BLaER1 treated with 17β-estradiol and CSF1 and Interleukin-3, amounts not matched to agents 10 nM and 100 nM (cell line): ENCODE measurements at regions not wholly inside any gene's neighbourhood (a gene's known extent, or its start where the extent isn't known, plus 50 kb on each side); places are given as distances from the start of the nearest gene placed in this dataset.

Source experiments
- H3K27ac ChIP-seq, 11 experiments: shearing (Covaris generic); formaldehyde crosslinking; 2 replicates each; pipeline ENCODE4 v1.8.1; 2022
- H3K27me3 ChIP-seq, 11 experiments: shearing (Covaris generic); formaldehyde crosslinking; 2 replicates each; pipeline ENCODE4 v1.8.1; 2022
- H3K36me3 ChIP-seq, 11 experiments: shearing (Covaris generic); formaldehyde crosslinking; 2 replicates each; pipeline ENCODE4 v1.8.1; 2022
- H3K4me1 ChIP-seq, 10 experiments: shearing (Covaris generic); formaldehyde crosslinking; 2 replicates each; pipeline ENCODE4 v1.8.1; 2022
- H3K4me2 ChIP-seq, 11 experiments: shearing (Covaris generic); formaldehyde crosslinking; 2 replicates each; pipeline ENCODE4 v1.8.1; 2022
- H3K4me3 ChIP-seq, 10 experiments: shearing (Covaris generic); formaldehyde crosslinking; 2 replicates each; pipeline ENCODE4 v1.8.1; 2022
- H3K9ac ChIP-seq, 11 experiments: shearing (Covaris generic); formaldehyde crosslinking; 2 replicates each; pipeline ENCODE4 v1.8.1; 2022
- H3K9me3 ChIP-seq, 11 experiments: shearing (Covaris generic); formaldehyde crosslinking; replicated peaks in 1 of 11; 2 replicates each; pipeline ENCODE4 v1.8.1; 2022
- H4K20me1 ChIP-seq, 11 experiments: shearing (Covaris generic); formaldehyde crosslinking; 2 replicates each; pipeline ENCODE4 v1.8.1; 2022
- Cebpa-rat ChIP-seq, 11 experiments: shearing (Covaris generic); IDR thresholded peaks; 2 replicates each; pipeline ENCODE4 v1.8.1; 2022

- Histone ChIP-seq H4K20me1 (0 out of 22 replicates have a peak, but pooled peaks cover 0 to 5% (median 0%) of the 10 kb centered on the region in 11 experiments), H3K9me3 (no peaks in the 10 kb centered on the region), H3K4me1 (peaks cover 4 to 33% (median 21%) of the 10 kb centered on the region in 10 experiments; a peak in 16 of 20 replicates)
Observed at GRCh38 chr16:85347213-85347591, 234.9 kb upstream of the CIBAR2 start.

DNA sequence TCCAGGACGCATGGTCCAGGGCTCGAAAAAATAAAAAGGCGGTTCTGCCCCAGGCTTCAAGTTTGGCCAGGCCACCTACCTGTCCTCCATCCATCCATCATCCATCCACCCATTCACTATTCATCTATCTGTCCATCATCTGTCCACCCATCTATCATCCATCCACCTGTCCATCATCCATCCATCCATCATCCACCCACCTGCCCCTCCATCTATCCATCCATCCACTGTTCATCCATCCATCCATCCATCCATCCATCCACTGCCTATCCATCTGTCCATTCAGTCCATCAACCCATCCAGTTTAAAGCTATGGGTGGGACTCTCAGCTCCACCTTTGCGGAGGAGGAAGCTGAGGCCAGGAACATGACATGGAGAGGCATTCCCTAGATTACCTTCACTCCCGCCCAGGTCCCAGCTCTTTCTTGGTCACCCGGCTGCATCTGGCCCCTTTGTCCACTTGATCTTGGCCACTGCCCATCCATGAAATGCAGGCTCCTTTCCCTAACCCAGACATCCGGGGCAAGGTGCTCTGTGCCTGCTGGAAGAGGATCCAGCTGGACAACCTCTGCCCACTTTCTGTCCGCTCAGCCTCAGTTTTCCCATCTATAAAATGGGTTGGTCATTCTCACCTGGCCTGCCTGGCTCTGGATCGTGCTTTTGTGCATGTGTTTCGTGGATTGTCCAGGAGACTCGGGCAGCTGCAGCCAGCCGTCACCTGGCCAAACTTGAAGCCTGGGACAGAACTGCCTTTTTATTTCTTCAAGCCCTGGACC, 236.0 kb upstream of the CIBAR2 start:
- Histone ChIP-seq H3K36me3 (no peaks in the 10 kb centered on the region), H3K9me3 (peaks cover 0 to 7% (median 4%) of the 10 kb centered on the region in 11 experiments; a peak in 6 of 22 replicates), H4K20me1 (0 out of 22 replicates have a peak, but pooled peaks cover 0 to 5% (median 0%) of the 10 kb centered on the region in 11 experiments), H3K4me1 (peaks cover 4 to 22% (median 11%) of the 10 kb centered on the region in 10 experiments; a peak in 16 of 20 replicates), H3K9ac (no peak overlapping the region), H3K4me2 (no peak overlapping the region), H3K4me3 (no peak overlapping the region), H3K27ac (no peak overlapping the region), H3K27me3 (peaks cover 0 to 5% (median 0%) of the 10 kb centered on the region in 11 experiments; a peak in 4 of 22 replicates)
- TF ChIP-seq Cebpa-rat (IDR thresholded peaks at IDR 0.05): no peak

More at GRCh38 chr16:85347213-85347591, 234.9 kb upstream of the CIBAR2 start:
- Histone ChIP-seq H3K4me2 (no peak overlapping the region), H3K27ac (no peak overlapping the region), H3K36me3 (no peaks in the 10 kb centered on the region), H3K27me3 (peaks cover 0 to 15% (median 0%) of the 10 kb centered on the region in 11 experiments; a peak in 4 of 22 replicates), H3K9ac (no peak overlapping the region), H3K4me3 (no peak overlapping the region)
- TF ChIP-seq Cebpa-rat (IDR thresholded peaks at IDR 0.05): no peak

DNA sequence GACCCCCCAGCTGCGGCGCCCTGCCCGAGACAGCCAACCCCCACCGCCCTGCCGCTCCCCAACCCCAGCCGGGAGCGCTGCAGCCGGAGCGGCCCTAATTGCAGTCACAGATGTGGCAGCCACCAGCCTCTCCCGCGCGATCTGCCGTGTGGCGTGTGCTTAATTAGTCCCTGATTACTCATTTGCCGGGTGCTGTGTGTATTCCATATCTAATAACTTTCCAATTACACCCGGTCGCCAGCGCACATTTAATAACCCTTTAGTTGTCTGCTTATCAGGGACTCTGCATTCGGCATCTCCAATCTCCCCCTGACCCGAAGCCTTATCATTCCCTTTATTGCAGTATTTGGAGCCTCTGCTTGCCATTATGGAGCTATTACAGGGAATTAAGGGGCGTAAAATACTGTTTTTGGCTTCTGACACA, 236.7 kb upstream of the CIBAR2 start:
- no peak overlapping the region for H3K27ac ChIP-seq
- peaks cover 4 to 19% (median 10%) of the 10 kb centered on the region in 10 experiments; a peak in 14 of 20 replicates for H3K4me1 ChIP-seq

GRCh38 chr16:85349365-85350145, 237.3 kb upstream of the CIBAR2 start:
- Histone ChIP-seq H3K27ac (no peak overlapping the region), H4K20me1 (peaks cover 0 to 4% (median 0%) of the 10 kb centered on the region in 11 experiments; a peak in 2 of 22 replicates), H3K4me3 (no peak overlapping the region), H3K4me1 (peaks cover 4 to 23% (median 13%) of the 10 kb centered on the region in 10 experiments; a peak in 15 of 20 replicates), H3K9ac (no peak overlapping the region), H3K36me3 (no peaks in the 10 kb centered on the region), H3K4me2 (0 out of 22 replicates have a peak overlapping the region, but pooled peaks of 1 of the 11 experiments have one; percentile 39), H3K9me3 (peaks cover 0 to 7% (median 4%) of the 10 kb centered on the region in 11 experiments; a peak in 6 of 22 replicates), H3K27me3 (peaks cover 0 to 7% (median 0%) of the 10 kb centered on the region in 11 experiments; a peak in 1 of 22 replicates)
- TF ChIP-seq Cebpa-rat (IDR thresholded peaks at IDR 0.05): no peak

More for the DNA sequence above, 236.7 kb upstream of the CIBAR2 start:
- Histone ChIP-seq H4K20me1 (0 out of 22 replicates have a peak, but pooled peaks cover 0 to 5% (median 0%) of the 10 kb centered on the region in 11 experiments), H3K4me2 (no peak overlapping the region), H3K9ac (no peak overlapping the region), H3K4me3 (no peak overlapping the region), H3K9me3 (peaks cover 0 to 7% (median 4%) of the 10 kb centered on the region in 11 experiments; a peak in 6 of 22 replicates), H3K27me3 (0 out of 22 replicates have a peak, but pooled peaks cover 0 to 6% (median 0%) of the 10 kb centered on the region in 11 experiments), H3K36me3 (no peaks in the 10 kb centered on the region)
- no peak for TF ChIP-seq Cebpa-rat (IDR thresholded peaks at IDR 0.05)

DNA sequence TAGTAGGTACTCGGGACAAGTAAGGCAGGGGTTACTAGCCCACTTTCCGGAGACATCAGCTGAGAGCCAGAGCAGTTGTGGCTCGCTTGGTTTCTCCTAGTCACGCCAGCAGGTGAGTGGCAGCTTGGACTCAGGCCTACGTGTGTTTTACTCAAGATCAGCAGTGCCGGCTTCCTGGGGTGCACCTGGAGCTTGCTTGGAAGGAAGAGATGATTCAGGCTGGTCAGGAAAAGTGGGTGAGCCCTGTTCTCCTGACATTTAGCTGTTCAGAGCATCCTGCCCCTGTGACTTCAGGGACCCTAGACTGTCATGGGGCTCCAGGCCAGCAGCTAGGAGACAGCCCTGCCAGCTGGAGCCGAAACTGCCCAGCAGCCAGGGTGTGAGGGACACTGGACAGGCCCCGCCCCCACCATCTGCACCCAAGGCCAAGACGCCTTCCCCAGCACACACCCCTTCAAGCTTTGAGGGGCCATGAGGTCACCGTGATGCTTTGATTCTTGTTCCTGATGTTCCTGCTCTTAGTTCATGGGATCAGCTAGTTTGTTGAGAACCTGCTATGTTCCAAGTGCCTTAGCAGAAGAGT, 238.0 kb upstream of the CIBAR2 start:
- Histone ChIP-seq H3K4me1 (peaks cover 4 to 30% (median 19%) of the 10 kb centered on the region in 10 experiments; a peak in 16 of 20 replicates), H3K9ac (no peak overlapping the region), H3K27me3 (peaks cover 0 to 7% (median 0%) of the 10 kb centered on the region in 11 experiments; a peak in 1 of 22 replicates), H3K4me2 (peak overlapping the region in 5 of 11 experiments; percentile 1 to 39 (median 18); a peak in 3 of 22 replicates), H3K27ac (no peak overlapping the region), H3K36me3 (no peaks in the 10 kb centered on the region), H3K4me3 (no peak overlapping the region), H4K20me1 (peaks cover 0 to 7% (median 0%) of the 10 kb centered on the region in 11 experiments; a peak in 3 of 22 replicates), H3K9me3 (peaks cover 0 to 7% (median 4%) of the 10 kb centered on the region in 11 experiments; a peak in 6 of 22 replicates)
- no peak for TF ChIP-seq Cebpa-rat (IDR thresholded peaks at IDR 0.05)

- Histone ChIP-seq H3K4me1 (peaks cover 4 to 31% (median 21%) of the 10 kb centered on the region in 10 experiments; a peak in 16 of 20 replicates), H3K27ac (no peak overlapping the region)
Observed at GRCh38 chr16:85350973-85351372, 238.7 kb upstream of the CIBAR2 start.

DNA sequence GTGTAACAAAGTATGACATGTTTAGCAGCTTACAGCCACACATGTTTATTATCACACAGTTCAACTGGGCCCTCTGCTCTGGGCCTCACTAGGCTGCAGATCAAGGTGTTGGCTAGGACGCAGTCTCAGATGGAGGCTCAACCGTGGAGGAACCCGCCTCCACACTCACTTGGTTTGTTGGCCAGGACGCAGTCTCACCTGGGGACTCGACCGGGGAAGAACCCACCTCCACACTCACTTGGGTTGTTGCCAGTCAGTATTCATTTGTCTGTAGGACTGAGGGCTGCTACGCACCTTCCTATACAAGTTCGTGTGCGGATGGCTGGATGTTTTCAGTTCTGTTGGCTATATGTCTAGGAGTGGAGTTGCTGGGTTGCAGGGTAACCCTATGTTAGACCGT, 240.7 kb upstream of the CIBAR2 start:
- peaks cover 4 to 45% (median 27%) of the 10 kb centered on the region in 10 experiments; a peak in 16 of 20 replicates for H3K4me1 ChIP-seq
- H3K9me3 ChIP-seq: peaks cover 0 to 7% (median 4%) of the 10 kb centered on the region in 11 experiments; a peak in 6 of 22 replicates
- no peak for TF ChIP-seq Cebpa-rat (IDR thresholded peaks at IDR 0.05)
- H3K27ac ChIP-seq: no peak overlapping the region
- no peaks in the 10 kb centered on the region for H3K36me3 ChIP-seq
- peaks cover 0 to 26% (median 0%) of the 10 kb centered on the region in 11 experiments; a peak in 4 of 22 replicates for H4K20me1 ChIP-seq
- H3K9ac ChIP-seq: no peak overlapping the region
- H3K27me3 ChIP-seq: peaks cover 0 to 7% (median 0%) of the 10 kb centered on the region in 11 experiments; a peak in 1 of 22 replicates
- H3K4me3 ChIP-seq: no peak overlapping the region
- no peak overlapping the region for H3K4me2 ChIP-seq

More at GRCh38 chr16:85350973-85351372, 238.7 kb upstream of the CIBAR2 start:
- no peaks in the 10 kb centered on the region for H3K36me3 ChIP-seq
- TF ChIP-seq Cebpa-rat (IDR thresholded peaks at IDR 0.05): no peak
- H3K27me3 ChIP-seq: peaks cover 0 to 7% (median 0%) of the 10 kb centered on the region in 11 experiments; a peak in 1 of 22 replicates
- peaks cover 0 to 10% (median 0%) of the 10 kb centered on the region in 11 experiments; a peak in 3 of 22 replicates for H4K20me1 ChIP-seq
- H3K9me3 ChIP-seq: peaks cover 0 to 7% (median 4%) of the 10 kb centered on the region in 11 experiments; a peak in 6 of 22 replicates
- H3K4me3 ChIP-seq: no peak overlapping the region
- H3K4me2 ChIP-seq: peak overlapping the region in 8 of 11 experiments; percentile 1 to 39 (median 16); a peak in 8 of 22 replicates
- no peak overlapping the region for H3K9ac ChIP-seq
